Dermis blood vessel endothelial cell (primary cell): ENCODE measurements at regions not wholly inside any gene's neighbourhood (a gene's known extent, or its start where the extent isn't known, plus 50 kb on each side); places are given as distances from the start of the nearest gene placed in this dataset.
"Not testable (repeated sequence)": the region's sequence is repeated elsewhere in the genome, so short reads cannot be mapped to it uniquely, and the experiment has no call there.

Experiments used
- DNase-seq: peaks from one replicate; pipeline ENCODE4 v3.0.0; 2010

DNA sequence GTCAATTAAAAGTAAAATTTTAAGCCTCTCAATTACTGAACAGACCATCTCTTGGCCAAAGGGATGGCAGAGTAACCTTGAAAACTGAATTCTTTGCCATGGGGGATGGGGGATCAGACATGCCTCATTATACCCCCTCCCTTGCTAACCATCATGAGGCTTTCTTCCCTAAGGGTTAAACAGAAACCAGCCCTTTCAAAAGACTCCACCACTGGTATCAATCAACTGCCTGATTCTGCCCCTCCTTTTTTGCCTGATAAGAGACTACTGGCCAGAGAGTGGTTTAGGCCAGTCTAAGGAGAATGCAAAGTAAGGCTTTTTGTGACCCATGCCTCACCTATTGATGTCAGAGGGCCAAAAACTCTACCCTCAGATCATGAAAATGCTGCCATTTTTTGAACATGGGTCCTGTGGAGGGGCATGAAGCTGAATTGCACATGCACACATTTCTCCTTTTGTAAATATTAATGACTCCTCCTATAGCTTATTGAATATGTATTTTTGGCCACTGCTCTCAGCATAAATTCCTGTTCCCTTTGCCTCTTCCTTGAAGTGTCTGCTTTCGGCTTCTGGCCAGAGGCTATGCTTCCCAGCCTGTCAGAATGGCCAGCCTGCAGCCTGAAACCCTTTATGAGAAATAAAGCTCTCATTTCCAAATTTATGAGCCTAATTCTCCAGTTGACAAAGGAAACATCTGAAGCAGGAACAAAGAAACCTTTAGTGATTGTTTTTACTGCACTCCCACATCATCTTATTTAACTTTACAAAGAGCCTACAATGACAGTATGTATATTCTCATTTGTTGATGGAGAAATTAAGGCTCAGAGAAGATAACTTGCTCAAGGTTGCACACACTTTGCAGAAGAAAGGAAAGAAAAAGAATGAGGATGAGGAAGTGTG lies 270.7 kb upstream of the CELF4 start:
- no peak for DNase-seq

DNA sequence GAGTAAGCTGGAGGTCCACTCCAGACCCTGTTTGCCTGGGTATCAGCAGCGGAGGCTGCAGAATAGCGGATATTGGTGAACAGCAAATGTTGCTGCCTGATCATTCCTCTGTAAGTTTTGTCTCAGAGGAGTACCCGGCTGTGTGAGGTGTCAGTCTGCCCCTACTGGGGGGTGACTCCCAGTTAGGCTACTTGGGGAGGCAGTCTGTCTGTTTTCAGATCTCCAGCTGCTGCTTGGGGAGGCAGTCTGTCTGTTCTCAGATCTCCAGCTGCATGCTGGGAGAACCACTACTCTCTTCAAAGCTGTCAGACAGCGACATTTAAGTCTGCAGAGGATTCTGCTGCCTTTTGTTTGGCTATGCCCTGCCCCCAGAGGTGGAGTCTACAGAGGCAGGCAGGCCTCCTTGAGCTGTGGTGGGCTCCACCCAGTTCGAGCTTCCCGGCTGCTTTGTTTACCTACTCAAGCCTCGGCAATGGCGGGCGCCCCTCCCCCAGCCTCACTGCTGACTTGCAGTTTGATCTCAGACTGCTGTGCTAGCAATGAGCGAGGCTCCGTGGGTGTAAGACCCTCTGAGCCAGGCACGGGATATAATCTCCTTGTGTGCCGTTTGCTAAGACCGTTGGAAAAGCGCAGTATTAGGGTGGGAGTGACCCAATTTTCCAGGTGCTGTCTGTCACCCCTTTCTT lies 266.6 kb upstream of the CELF4 start:
- not testable (repeated sequence) for DNase-seq

DNA sequence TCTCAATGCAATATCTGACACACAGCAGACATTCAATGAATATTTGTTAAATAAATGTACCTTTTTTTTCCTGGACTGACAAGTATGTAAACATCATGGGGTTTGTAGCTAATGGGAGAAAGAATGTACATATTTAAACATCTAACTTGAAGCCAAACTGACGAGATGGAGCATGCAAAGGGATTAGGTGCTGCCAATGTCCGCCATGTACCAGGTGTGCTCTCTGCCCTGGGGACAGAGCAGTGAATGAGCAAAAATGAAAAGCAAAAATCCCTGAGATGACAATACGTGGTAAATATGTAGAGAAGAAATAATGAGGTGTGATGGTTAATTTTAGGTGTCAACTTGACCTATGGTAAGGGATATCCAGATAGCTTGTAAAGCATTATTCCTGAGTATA lies 247.4 kb upstream of the CELF4 start:
- DNase-seq = no peak

DNA sequence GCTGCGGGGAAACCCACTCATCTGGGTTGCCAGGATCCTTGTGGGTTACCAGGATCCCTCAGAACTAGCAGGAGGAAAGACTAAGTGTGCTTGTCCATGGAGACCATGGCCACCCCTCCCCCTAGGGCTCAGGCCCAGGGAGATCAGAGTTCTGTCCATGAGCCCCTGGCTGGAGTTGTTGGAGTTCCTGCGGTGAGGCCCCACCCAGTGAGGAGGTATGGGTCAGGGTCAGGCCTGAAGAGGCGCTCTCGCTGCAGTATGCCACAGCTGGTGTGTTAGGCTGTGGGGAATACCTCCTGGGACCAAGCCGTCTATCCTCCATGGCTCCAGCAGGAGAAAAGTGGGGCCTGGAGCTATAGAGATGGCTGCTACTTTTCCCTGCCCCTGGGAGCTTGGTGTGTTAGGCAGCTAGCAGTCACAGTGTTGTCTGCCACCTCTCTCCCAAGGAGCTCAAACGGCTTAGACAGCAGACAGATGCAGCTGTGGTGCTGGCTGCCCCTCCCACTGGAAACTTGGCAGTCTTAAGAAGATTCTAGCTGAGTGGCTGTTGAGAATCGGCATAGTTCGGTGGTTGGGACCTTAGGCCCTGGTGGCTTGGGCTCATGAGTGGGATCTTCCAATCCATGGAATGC lies 240.3 kb upstream of the CELF4 start:
- no peak for DNase-seq

DNA sequence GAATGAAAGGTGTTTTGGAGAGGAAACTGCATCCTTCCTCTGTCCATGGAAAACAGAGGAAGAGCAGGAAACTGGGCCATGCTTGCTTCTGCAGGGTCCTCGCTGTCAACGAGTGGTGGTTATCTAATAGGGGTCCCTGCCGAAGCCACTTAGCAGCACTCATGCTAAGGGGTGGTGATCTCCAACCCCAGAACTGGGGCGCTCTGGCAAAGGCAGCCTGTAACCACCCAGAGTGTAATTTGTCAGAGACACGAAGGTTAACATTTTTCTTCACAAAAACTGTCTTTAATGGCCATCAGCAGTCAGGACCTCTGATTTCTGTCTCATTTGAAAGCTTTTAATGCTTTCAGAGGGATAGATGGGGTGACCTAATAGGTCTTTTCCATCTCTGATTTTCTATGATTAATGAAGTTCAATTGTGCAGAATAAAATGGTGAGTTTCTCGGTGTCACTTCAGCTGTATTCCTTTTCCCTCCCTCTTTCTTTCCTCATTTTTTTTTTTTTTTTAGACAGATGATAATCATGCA lies 231.3 kb upstream of the CELF4 start:
- DNase-seq = no peak

- DNase-seq = no peak
These were observed 221.9 kb upstream of the CELF4 start for GRCh38 chr18:37787452-37787851.

- DNase-seq = no peak
These were observed 218.2 kb upstream of the CELF4 start for GRCh38 chr18:37783771-37784170.

DNA sequence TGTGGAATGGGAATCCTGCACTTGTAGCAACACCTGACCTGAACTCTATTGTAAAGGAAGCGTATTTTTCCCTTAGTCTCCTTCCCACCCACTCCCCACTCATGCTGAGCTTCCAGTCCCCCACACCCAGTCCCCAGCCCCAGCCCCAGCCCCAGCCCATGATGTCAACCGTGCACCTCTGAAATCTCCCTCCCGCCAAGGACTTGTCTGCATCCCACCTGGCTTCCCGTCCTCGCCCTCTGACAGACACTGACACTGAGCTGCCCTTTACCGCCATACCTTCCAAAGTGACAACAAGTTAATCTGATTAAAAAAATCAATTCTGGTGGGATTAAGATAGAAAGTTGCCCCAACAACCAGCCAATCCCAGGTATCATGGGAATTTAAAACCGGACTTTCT lies 213.6 kb upstream of the CELF4 start:
- DNase-seq = no peak

DNA sequence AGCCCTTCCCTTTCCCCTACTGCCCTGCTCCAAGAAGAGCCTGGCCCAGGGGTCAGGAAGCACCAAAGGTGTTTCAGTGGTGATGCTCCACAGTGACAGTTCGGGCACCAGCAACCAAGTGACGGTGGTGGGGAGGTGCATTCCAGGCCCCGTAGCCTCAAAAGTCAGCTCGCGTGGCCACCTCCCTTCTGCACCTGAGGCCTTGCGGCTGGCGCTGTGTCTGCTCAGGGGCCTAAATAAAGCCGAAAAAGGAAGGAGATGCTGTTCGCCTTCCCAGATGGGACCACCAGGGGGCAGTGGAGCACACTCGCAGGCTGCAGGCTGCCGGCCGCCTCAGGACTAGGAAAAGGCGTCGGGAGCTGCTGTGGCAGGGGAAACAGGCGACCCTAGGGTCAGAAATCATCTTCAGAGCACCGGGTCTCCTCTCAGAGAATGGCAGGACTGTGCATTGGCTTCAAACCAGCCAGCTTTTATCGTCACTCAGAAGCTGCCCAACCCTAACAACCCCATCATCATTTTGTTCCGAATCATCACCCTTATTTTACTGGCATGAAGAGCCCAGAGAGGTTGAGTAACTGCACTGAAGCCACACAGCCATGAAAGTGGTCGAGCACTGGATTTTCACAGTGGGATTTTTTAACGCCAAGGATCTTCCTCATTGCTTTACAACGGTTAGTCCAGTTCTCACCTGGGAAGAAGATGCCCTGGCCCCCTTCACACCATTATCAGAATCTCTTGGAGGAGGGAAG lies 213.0 kb upstream of the CELF4 start:
- DNase-seq = peak; percentile 56

- DNase-seq = no peak
These were observed 204.2 kb upstream of the CELF4 start for GRCh38 chr18:37769826-37770225.

DNA sequence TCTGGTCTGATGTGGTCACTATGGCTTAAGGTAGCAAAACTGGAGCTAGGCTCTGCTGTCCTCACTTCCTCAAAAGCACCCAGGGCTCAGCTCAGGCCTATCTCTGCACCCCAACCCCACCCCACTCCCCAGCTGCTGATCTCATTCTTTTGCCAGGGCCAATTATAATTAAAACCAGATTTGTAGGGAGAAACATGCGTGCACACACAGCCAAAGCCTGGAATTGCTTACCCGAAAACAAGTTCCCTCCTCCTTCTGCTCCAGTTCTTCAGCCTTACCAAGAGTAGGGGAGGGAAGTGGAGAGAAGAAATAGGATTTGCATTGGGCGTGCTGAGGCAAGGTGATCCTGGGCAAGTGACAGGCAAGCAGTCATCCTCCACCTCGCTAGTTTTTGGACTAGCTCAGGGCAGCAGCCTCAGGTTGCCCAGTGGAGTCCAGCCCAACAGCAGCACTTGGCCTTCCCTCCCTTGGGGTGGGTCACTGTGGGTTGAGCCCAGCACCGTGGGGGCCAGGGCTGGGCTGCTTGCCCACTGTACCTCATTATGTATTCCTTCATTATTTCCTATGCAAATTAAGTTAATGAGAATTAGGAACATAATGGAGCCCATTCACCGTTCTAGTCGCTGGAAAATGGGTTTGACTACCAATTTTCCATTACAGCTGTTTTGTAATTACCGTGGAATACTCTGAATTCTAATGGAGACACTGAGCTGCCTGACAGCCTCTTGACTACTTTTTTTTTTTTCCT lies 199.1 kb upstream of the CELF4 start:
- no peak for DNase-seq

DNA sequence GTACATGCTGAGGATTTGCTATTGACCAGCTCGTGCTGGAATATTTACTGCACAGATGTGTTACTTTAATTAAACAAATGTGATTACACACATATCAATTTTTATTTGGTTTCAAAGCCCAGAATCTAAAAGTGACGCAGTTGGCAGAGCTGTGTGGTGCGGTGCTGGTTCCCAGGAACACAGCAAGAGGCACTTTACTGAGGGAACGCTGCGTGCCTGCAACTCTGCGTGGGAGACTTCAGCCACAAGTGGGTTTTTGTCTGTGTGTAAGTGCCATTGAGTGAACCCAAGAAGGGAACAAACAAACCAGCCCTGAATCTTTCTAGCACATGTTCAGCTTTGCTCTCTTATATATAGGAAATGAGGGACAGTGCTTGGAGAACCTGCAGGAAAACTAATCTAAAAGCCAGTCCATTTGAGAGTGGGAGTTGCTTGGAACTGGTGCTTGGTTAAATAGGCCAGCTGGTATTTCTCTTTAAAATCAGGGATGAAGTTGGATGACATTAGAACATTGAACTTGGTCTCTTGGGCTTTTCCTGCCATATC lies 196.6 kb upstream of the CELF4 start:
- DNase-seq = no peak

DNA sequence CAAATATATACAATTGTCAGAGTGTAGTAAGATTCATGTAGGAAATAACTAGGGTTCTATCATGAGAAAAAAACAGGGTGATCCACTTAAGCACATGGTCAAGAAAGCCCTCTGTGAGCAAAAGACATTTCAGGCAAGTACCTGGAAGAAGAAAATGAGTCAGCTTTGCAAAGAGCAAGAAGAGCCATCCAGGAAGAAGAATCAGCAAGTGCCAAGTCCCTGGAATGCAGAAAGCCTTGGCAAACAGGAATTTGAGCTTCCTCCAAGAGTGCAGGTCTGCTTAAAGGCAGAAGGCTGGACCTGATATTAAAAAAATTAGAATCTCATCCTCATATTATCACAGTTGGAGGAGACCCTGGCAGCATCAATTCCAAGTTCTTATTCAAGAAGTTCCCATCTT lies 188.5 kb upstream of the CELF4 start:
- DNase-seq = no peak

DNA sequence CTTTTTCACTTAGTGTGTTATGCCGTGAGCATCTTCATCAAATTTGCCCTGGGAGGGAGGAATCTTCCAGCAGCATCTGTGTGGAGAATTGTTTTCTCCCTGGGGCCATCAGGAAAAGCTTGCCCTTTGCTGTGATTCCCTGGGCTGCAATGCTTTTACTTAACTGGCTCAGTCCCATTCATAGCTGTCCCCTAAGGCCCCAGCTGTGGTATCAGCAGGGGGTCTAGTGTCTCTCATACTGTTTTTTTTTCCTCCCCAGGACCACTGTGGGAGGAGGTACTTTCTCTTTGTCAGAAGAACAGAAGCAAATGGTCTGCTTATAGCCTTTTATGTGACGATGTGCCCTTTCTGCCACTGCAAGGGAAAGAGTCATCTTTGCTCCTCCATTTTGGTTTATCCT lies 176.8 kb upstream of the CELF4 start:
- DNase-seq = no peak

DNA sequence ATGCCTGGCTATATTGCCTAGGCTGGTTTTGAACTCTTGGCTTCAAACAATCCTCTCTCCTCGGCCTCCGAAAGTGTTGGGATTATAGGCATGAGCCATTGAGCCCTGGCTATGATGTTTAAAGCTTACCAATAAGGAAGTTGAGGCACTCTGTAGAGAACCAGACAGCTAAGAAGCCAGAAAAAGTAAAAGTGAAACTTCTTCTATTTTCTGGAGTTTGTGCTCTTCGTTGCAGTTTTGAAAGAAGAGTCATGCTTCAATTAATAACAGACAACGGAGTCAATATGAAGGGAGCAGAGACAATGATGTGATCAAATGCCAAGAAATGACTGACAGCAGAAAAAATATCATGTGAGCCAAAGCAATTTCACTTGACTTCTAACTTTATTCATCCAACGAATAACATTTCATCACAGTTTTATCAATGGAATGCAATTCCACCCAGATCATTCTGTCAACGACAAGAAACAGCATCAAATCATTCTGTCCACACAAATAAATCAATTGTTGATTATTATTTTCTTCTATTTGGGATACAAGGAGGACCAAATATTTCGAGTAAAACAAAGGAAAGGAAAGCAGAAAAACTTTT lies 175.5 kb upstream of the CELF4 start:
- DNase-seq = no peak

- DNase-seq = no peak
These were observed 168.8 kb upstream of the CELF4 start for GRCh38 chr18:37734406-37734805.

DNA sequence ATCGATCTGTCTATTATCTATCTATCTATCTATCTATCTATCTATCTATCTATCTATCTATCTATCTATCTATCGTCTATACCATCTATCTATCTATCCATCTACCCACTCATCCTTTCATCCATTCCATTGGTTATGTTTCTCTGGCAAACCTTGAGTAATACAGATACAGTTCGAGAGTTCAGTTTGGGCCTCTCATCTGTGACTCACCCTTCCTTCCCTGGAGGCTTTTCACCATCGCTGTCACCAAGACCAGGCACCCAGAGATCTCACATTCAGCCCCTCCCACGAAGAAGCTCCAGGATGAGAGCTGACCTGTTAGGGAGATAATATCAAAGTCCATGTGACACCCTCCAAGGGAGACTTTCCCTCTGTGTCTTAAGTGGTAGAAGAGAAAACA lies 164.1 kb upstream of the CELF4 start:
- DNase-seq = no peak

GRCh38 chr18:37724206-37724605 lies 158.6 kb upstream of the CELF4 start:
- no peak for DNase-seq

DNA sequence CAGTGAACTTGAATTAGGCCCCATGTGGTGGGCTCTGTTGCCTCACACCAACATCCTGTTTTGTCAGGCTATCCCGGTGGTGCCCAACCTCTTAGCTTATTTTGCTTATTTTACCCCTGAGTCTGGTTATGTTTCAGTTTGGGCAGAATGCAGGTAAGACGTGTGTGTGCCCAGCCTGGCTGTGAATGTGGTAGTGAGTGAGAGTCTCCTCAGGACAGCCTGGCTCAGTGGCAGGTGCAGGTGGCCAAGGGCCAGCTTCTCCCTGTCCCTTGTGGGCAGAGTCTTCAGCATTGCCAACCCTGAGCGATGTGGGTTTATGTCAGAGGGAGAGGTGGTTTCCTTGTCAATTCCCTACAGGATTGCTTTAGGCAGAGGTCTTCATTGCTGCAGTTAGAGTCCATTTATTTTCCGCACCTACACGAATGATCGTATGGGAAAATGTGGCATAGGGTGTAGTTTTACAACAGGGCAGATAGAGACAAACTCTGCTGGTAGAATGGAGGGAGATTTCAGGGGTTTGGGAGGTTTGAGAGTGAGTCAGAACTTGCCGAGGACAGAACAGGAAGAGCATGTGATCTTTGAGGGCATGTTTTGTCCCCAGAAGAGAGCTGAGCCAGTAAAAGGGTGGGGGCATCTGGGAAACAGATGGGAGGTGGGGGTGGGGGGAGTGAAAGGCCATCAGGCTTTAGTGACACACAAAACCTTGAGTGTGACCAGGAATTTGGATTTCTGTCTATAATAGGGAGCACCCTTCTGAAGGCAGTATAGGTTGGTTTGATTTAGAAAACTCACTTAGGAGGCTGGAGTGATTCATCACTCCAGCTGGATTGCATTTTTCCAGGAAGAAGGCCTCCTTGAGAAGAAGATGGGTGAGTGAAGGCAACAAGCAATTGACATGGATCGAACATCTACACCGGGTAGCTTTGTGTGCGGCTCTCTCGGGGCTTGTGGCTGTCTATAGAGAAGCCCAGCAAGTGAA lies 156.2 kb upstream of the CELF4 start:
- DNase-seq = no peak

GRCh38 chr18:37720663-37721062 lies 155.1 kb upstream of the CELF4 start:
- DNase-seq = no peak
